Inferior parietal cortex (tissue), 1 donor: ENCODE measurements at regions not wholly inside any gene's neighbourhood (a gene's known extent, or its start where the extent isn't known, plus 50 kb on each side); places are given as distances from the start of the nearest gene placed in this dataset.
"Not testable (repeated sequence)": the region's sequence is repeated elsewhere in the genome, so short reads cannot be mapped to it uniquely, and the experiment has no call there.

Experiments
- DNase-seq: peaks from one replicate; pipeline ENCODE4 v3.0.0-alpha.2; 2016; ENCODE audit errors: extremely low spot score

DNA sequence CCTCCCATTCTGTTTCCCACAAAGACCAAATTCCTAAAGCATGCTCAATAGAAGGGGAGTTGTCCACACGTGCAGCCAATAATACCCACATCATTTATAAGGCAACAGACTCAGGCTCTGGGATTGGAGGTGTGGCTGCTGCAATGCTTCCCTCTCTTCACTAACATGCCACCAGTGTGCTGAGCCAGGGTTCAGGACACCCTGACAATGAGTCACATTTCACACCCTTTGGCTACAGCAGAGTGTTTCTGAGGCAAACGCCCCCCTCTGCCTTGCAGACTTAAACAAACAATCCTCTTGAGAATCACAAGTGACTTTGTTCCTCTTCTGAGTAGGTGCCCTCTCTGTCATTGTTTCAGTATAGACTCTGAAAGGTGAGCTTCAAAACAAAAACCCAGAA lies 189.3 kb upstream of the TLE4 start:
- no peak for DNase-seq

DNA sequence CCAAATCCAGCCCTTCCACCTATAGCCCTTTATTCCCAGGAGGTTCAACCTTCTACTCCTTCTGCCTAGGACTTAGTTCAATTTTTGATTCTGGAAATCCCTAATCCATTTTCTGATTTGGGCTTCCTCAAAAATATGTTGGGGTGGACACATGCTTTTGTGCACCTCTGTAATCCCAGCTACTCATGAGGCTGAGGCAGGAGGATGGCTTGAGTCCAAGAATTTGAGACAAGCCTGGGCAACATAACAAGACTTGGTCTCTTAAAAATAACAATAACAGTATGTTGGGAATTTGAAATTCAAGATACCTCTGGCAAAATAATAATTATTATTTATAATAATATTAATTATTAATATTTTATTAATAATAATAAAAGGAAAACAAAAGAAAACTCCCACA lies 188.7 kb upstream of the TLE4 start:
- no peak for DNase-seq

DNA sequence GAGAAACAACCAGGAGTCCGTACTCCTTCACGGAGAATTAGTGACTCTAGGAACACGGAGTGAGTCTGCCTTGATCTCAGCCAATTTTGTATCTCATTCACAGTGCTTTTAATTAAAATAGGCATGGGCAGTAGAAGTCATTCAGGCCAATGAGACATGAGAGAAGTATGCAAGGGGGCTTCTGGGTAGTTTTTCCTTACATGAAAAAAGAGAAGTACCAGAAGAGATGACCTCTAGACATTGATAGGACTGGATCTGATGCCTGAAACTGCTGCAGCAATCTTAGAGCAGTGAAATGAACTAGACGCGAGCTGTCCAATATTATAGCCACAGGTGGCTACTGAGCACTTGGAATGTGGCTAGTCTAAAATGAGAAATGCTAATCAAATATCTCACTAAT lies 187.7 kb upstream of the TLE4 start:
- DNase-seq = no peak

DNA sequence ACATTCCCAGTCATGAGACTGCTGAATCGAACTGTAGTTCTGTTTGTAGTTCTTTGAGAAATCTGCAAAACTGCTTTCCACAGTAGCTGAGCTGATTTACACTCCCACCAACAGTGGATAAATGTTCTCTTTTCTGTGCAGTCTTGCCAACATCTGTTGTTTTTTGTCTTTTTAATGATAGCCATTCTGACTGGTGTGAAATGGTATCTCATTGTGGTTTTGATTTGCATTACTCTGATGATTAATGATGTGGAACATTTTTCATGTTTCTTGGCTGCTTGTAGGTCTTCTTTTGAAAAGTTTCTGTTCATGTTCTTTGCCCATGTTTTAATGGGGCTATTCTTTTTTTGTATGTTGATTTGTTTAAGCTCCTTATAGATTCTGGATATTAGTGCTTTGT lies 187.3 kb upstream of the TLE4 start:
- DNase-seq = no peak

DNA sequence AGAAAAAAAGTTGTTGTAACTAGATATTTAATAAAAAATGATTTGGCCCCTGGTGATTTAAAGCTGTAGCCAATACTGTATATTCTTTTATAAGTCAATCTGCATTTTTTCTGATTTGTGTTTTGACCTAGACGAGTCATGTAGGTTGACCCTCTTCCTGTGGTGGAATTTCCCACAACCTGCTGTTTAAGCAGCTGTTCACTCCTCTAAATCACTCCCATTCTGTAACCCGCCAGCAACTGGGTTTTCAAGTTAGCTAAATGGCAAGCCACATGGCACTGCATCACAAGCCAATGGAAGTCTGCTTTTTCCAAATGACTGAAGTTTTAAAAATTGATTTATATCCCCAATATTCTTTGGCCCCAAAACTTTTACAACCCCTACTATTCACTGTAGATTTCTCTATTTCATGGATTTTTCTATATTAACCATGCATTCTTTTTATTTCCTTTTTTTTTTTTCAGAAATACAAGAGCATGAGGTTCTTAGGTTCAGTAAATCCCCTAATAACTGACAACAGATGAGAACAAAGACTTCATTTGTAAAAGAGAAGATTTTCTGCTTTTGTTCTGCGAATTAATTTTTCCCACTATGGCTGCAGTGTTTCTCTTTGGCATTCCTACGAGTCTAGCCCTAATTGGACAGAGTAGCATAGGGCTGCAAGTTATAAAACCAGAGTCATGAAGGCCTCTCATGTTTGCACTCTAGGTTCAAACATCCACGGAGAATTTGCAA lies 184.5 kb upstream of the TLE4 start:
- DNase-seq = no peak

DNA sequence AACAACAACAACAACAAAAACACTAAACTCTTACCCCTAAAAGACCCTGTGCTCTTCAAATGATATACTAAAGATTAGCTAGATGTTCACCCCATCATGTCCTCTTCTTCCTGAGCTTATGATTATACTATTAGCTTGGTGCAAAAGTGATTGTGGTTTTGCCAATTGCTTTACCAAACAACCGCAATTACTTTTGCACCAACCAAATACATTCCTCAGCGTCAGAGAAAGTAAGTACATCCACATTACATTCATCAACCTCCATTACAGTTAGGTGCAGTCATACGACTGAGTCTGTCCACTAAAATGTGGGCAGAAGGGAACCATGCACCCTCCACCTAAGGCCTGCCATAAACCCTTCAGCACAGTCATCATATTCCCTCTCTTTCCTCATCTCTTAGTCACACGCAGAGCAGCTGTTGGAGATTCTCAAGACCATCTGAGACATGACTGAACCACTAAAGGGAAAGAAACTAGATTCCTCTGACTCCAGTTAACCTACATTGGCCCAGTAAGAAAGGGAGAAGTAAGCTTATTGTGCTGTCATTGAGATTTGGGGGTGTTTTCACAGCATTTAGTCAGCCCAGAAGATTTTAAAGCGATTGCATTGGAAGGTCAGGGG lies 181.6 kb upstream of the TLE4 start:
- no peak for DNase-seq

DNA sequence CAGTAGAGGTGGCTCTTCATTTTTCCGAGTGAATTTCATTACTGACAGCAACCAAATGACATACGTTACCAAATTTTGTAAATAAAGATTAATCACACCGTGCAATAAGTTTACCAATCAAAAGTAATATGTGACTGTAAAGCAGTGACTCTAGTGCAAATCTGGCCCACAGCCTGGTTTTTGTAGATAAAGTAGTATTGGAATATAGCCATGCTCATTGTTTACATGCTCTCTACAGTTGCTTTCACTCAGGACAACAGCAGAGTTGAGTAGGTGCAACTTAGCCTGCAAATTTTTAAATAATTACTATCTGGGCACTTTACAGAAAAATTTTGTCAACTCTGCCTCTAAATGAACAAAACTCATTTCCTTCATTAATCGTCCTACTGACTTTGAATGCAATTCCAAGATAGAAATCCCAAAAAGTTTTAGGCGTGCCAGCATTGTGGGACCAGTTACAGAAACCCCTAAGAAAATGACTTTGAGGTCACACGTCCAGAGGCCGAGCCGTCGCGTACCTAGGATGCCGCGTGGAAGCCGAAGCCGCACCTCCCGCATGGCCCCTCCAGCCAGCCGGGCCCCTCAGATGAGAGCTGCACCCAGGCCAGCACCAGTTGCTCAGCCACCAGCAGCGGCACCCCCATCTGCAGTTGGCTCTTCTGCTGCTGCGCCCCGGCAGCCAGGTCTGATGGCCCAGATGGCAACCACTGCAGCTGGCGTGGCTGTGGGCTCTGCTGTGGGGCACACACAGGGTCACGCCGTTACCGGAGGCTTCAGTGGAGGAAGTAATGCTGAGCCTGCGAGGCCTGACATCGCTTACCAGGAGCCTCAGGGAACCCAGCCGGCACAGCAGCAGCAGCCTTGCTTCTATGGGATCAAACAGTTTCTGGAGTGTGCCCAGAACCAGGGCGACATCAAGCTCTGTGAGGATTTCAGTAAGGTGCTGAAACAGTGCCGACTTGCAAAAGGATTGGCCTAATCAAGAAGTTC lies 180.7 kb upstream of the TLE4 start:
- DNase-seq = no peak

DNA sequence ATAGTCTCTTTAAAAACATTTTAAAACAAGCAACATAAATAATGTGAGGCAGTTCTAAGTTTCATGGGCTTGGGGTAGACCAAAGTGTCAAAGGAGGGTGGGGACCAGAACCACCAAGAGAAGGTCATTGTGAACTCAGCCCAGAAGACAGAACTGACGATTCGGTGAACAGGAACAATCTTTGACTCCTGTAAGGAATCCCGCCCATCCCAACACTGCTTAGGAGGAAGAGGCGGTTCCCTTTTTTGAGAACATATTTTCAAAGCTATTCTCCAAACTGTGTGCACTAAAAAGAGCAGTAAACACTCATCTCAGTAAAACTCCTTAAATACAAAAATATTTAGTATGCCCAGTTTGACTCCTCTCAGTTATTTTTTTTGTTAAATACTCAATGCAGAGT lies 176.5 kb upstream of the TLE4 start:
- no peak for DNase-seq

DNA sequence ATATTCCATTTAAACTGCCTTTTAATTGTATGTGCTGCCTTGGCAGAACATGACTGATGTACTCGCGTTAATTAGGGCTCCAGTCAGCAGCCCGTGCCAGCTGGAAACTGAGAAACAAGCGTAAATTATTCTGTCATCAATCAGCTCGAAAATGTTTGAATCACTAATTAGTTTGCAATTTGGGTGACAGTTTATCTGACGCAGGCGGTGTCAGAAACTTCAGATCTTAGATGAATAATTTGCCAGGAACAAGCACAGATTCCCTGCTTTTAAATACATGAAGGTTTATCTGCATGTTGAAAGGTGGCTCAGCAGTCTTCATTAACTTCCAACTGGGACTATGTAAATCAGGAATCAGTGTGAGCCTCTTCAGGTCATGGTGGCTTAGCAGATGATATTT lies 176.0 kb upstream of the TLE4 start:
- DNase-seq = peak; percentile 5

DNA sequence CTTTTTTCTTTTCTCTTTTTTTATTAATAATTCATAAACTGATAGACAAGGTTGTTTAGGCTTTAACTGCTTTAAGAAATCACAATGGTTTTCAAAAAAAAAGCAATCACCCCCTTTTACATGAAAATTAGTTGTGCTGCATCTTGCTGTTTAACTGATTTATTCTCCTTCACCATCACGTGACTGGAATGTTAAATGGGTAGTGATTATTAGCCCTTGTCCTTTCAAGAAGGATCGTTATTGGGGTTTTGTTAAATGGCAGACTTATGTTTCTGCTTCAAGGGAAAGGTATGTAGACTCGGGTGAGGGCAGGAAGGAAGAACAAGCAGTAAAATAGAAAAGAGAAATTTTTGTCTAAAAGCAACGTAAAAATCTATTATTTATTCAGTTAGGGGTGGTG lies 175.6 kb upstream of the TLE4 start:
- no peak for DNase-seq

DNA sequence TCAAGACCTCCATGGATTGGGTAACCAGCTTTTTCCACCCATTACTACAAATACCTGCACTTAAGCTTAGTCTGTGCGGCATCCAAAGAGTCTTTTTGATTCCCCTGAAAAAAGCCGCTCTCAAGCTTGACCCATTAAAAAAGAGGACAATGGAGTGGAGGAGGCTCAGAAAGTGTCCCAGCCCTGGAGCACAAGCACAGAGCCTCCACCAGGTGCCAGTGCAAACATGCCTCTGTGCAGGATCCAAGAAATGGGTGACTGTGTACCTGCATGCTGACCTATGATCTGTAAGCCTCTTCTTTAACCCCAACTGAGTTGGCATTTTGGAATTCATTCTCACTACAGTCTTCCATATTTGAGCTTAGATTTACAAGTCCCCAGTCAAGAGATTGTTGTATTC lies 168.3 kb upstream of the TLE4 start:
- no peak for DNase-seq

DNA sequence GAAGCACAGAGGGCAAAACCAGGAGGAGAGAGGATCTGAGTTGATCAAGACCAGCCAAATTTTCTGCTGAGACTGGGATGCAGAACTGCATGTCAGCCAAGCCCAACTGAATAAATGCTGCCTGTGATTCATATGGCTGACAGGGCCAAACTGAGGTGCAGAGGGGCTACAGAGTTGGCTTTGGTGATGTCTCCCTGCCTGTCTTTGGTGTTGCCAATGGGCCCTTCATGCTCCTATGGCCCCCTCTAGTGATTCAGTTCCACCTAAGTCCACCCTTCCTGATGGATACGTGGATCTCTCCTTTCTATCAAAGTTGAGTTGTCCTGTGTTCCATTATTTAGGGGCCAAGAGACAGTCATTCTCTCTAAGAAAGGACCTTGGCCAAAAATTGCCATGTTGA lies 163.6 kb upstream of the TLE4 start:
- no peak for DNase-seq

DNA sequence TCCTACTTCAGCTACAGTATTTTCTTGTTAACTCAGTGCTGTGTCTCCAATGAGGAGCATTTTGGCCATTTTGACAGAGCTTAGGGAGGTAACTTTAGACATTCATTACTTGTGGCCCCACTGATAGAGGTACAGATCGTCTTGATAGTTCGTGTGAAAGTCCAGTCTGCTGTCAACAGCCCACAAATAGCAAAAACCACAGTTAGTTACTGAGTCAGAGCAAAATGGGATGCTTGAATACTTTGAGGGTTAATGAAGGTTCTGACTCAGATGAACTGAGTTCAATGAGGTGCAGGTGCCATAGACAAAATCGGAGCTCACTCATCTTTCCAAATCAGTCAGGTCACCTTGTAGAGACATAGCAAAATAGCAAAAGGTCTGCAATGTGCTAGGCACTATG lies 163.1 kb upstream of the TLE4 start:
- DNase-seq = no peak

DNA sequence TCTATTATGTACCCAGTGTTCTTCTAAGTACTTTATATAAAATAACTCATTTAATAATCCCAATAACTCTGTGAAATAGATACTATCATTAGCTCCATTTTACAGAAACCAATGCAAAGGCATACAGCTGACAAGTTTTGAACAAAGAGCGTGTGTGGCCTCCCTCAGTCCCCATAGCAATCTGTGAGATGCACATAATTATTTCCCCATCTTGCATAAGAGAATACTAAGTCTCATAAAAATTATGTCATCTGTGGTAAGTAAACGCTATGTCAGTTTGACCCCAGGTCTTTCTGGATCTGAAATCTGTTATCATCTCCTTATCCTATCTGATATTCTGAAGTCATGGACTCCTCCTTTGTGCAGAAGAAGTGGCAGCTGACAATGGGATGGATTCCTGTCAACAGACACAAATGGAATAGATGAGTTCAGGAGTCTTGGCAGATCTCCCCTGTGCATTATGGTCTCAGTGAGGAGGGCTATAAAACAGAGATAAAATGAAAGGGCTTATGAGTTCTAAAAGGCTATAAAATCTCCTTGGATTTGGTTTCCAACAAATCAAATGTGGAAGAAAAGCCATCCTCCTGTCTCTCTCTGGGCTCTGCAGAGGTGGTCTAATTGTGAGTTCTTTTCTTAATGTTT lies 162.5 kb upstream of the TLE4 start:
- no peak for DNase-seq

DNA sequence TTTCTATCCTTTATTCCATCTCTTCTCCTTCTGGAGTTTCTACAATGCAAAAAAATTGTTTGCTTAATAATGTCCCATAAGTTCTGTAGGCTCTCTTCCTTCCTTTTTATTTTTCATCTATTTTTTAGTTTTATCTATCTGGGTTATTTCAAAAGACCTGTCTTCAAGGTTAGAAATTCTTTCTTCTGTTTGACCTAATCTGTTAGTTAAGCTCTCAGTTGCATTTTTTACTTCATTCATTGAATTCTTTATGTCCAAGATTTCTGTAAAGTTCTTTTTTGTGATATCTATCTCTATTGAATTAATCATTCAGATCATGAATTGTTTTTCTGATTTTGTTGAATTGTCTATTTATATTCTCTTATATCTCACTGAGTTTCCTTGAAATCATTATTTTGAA lies 145.9 kb upstream of the TLE4 start:
- DNase-seq = no peak

DNA sequence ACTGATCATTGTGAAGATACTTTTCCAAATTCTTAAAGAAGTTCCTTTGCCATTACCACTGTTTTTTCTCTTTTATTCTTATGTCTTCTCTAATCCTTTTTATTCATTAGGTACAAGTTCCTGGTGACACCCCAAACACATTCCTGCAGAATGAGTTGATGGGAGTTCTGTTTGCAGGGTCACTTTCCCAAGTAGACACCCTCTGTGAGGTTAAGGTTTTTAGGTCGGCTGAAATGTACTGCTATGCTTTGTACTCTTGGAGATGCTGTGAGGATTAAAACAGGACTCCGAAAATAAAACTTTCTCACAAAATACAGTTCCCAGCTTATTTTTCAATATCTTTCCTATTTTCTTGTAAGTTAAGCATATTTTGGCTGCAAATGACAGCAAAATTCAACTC lies 143.3 kb upstream of the TLE4 start:
- DNase-seq = no peak

DNA sequence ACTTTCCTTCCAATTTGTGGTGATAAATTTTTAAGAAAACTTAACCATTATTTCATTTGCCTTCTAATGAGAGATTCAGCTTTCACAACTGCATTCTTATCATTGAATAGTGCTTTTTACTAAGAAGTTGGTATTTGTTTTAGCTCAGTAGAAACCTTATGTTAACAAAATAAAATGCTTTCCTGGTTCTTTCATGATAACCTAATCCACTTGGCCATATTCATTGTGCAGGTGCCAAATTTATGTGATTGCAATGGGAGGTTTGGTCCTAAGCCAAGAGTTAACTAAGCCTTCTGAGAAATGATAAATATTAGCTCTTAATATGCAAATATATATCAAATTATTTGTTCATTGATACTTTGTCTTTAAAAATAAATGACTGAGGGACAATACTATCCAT lies 141.1 kb upstream of the TLE4 start:
- DNase-seq = no peak

DNA sequence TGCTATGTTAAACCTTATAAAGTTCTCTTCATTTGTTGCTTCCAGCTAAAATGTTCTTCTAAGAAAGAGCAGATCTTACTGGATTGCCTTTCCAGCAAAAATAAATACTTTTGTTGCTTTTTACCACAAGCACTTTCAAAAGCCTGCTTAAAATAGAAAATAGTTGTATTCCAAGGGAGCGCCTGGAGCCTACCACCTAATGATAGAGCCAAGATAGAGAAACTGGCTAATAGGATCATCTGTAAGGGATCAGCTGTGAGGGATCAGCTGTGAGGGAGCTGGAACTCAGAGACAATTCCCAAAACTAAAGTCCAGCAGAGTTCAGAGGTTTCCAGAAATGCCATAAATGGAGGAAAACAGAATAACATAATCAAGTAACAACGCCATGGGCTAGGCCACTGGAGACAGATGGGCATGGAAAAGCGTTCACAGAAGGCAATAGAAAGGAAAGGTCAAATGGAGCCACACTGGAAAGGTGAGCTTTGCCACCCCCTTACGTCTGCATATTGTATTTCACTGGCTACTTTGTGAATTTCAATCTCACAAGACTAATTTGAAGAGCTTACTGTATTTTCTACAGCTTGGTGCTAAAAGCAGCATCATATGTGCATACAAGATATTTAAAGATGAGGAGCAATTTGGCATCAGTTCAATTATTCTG lies 140.6 kb upstream of the TLE4 start:
- no peak for DNase-seq

DNA sequence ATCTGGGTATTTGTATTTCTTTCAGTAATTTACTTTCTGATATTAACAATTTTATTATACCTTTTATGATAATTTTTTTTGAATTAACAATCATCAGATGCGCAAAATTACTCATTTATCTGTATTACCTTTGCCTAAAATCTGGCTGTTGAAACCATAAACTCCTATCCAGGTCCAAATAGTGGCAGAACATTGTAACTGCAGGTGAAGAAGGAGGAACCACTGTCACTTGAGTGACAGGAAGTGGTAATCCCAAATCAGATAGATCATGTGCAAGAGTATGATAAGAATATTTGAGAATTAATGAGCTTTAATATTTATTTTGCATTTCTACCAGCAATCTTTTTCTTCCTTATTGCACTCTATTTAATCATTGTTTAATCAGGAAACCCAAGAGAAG lies 139.3 kb upstream of the TLE4 start:
- DNase-seq = no peak

DNA sequence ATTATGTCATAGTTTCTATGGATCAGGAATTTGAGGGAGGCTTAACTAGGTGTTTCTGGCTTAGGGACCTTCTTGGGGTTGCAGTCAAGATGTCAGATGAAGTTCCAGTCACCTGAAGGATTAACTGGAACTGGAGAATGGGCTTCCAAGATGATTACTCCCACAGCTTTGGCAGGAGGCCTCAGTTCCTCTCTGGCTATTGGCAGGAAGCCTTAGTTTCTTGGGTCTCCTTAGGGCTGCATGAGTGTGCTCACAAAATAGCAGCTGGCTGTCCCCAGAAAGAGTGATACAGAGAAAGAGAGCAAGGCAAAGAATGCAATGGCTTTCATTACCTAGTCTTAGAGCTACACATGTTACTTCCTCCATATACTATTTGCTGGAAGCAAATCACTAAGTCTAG lies 138.1 kb upstream of the TLE4 start:
- no peak for DNase-seq

DNA sequence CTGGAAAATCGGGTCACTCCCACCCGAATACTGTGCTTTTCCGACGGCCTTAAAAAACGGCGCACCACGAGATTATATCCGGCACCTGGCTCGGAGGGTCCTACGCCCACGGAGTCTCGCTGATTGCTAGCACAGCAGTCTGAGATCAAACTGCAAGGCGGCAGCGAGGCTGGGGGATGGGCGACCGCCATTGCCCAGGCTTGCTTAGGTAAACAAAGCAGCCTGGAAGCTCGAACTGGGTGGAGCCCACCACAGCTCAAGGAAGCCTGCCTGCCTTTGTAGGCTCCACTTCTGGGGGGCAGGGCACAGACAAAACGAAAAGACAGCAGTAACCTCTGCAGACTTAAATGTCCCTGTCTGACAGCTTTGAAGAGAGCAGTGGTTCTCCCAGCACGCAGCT lies 132.5 kb upstream of the TLE4 start:
- not testable (repeated sequence) for DNase-seq
